GM21447 (cell line): ENCODE measurements at regions not wholly inside any gene's neighbourhood (a gene's known extent, or its start where the extent isn't known, plus 50 kb on each side); places are given as distances from the start of the nearest gene placed in this dataset.
A peak's percentile ranks its signal among the peaks of the same experiment; 100 is the strongest.
"Not testable (repeated sequence)": the region's sequence is repeated elsewhere in the genome, so short reads cannot be mapped to it uniquely, and the experiment has no call there.

Source experiments
- ATAC-seq: cut with Tn5 transposase; IDR thresholded peaks from one replicate; pipeline ENCODE4 v1.9.1; 2021; ENCODE audit not compliant: unreplicated experiment

GRCh38 chr1:197850918-197851317, 51.5 kb upstream of the C1orf53 start:
- ATAC-seq, result no peak

GRCh38 chr1:197850042-197850441, 52.4 kb upstream of the C1orf53 start:
- ATAC-seq, result no peak

GRCh38 chr1:197848350-197848749, 54.1 kb upstream of the C1orf53 start:
- no peak for ATAC-seq

GRCh38 chr1:197845886-197846285, 56.5 kb upstream of the C1orf53 start:
- ATAC-seq, result no peak

DNA sequence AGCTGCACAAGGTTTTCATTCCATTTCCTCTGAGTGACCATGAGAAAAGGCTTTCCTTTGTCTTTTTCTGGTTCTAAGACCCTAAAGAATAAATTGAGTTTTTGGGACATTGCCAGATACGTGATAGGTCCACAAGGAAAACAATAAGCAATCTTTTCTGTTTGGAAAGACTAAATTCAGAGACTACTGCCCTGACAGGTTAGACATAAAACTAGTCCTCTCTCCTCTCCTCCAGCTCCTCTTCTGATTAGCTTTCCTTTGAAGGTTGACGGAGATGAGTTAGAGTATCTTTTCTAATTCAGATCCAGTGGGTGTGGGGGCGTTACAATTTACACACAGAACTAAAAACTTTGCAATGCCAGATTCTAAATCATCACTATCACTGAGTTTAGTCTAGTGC, 57.8 kb upstream of the C1orf53 start:
- no peak for ATAC-seq

GRCh38 chr1:197843401-197843800, 59.0 kb upstream of the C1orf53 start:
- ATAC-seq, result no peak

DNA sequence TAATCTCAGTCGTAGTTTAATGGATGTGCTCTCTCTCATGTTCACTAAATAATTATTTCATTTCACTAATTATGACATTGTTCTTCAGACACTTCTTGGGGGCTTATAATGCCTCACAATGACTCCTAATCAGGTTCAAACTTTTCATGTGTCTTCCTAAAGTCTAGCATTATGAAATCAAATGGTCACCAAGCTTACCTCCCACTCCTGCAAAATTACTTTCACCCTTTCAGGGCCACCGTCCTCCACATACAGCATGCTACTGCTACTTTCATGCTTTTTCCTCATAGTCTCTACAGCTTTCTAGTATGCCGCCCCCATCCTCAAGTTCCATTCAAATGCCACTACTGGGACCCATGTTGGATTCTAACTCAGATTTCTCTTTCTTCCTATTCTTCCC, 59.8 kb upstream of the C1orf53 start:
- ATAC-seq, result no peak

DNA sequence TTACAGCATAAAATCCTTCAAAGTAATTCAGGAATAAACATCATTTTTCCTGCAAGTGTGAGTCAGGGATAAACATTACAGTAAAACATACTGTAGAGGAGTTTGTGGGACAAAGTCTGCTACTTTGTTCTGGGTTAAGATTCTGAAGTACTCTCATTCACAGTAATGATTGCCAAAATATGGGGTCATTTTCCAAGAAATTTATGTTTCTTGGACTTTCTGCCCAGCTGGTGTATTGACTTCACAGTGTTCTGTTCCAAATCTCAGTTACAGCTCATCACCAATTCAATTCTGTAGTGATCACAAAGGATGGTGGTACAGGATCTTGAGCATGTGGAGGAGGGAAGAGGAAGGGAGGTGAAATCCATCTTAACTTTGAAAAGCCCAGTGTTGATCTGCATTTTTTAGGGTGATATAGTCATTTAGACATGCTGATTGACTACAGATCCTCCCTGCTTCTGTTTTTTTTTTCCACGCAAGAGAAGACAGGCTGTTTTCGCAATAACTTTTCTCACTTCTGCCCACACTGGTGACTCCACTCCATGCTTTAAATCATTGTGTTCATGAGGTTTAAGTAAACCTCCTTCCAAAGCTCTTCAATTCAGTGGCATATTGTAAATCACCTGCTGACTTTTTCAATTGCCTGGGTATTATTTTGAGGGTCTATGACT, 60.4 kb upstream of the C1orf53 start:
- ATAC-seq, result no peak

- no peak for ATAC-seq
Measured at GRCh38 chr1:197841158-197841557, 61.3 kb upstream of the C1orf53 start.

- not testable (repeated sequence) for ATAC-seq
Measured at GRCh38 chr1:197839786-197840185, 62.6 kb upstream of the C1orf53 start.

GRCh38 chr1:197838836-197839235, 63.6 kb upstream of the DENND1B start:
- peak; percentile 55 for ATAC-seq

DNA sequence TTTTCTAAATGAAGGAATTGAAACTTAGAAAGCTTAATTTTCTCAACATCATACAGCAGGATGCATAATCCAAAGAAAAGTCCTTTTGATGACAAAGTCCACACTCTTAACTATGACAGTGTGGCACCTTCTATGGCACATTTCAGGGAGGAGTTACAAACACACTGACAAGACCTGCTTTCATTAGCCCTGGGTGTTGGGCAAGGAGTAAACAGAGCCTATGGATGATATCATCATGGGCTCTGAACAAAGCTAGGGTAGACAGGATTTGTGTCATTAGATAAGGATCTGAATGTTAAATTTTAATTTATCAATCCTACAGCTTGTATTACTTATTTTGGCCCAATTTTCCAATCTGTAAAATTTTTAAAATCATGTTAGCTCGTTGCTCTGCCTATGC, 62.6 kb upstream of the DENND1B start:
- no peak for ATAC-seq

DNA sequence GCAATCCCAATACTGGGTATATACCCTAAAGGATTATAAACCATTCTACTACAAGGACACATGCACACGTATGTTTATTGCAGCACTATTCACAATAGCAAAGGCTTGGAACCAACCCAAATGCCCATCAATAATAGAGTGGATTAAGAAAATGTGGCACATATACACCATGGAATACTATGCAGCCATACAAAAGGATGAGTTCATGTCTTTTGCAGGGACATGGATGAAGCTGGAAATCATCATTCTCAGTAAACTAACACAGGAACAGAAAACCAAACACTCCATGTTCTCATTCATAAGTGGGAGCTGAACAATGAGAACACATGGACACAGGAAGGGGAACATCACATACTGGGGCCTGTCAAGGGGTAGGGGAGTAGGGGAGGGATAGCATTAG, 61.1 kb upstream of the DENND1B start:
- ATAC-seq, result not testable (repeated sequence)

GRCh38 chr1:197829011-197829410, 53.7 kb upstream of the DENND1B start:
- ATAC-seq, result not testable (repeated sequence)

- ATAC-seq, result no peak
Measured at GRCh38 chr1:197825541-197825940, 50.3 kb upstream of the DENND1B start.
